ENCODE measurements at regions not wholly inside any gene's neighbourhood (a gene's known extent, or its start where the extent isn't known, plus 50 kb on each side); places are given as distances from the start of the nearest gene placed in this dataset.
"Not testable (repeated sequence)": the region's sequence is repeated elsewhere in the genome, so short reads cannot be mapped to it uniquely, and the experiment has no call there.

DNA sequence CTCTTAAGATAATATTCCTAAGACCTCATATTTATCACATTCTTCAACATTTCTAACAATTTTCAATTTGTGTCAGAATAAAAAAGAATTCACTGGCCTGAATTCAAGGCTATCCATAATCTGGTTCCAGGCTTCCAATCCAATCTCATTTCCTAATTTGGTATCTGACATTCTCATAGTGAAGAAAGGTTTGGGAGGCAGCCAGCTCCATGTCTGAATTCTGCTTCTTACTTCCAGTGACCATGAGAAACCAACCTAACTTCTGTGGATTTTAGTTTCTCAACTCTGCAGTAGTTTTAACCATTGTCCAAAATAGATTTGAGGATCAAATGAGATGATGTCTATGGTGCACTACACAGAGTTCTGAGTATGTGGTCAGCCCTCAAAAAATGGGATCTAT lies 439.1 kb upstream of the GCFC2 start:
- TF ChIP-seq, protein P1, sequence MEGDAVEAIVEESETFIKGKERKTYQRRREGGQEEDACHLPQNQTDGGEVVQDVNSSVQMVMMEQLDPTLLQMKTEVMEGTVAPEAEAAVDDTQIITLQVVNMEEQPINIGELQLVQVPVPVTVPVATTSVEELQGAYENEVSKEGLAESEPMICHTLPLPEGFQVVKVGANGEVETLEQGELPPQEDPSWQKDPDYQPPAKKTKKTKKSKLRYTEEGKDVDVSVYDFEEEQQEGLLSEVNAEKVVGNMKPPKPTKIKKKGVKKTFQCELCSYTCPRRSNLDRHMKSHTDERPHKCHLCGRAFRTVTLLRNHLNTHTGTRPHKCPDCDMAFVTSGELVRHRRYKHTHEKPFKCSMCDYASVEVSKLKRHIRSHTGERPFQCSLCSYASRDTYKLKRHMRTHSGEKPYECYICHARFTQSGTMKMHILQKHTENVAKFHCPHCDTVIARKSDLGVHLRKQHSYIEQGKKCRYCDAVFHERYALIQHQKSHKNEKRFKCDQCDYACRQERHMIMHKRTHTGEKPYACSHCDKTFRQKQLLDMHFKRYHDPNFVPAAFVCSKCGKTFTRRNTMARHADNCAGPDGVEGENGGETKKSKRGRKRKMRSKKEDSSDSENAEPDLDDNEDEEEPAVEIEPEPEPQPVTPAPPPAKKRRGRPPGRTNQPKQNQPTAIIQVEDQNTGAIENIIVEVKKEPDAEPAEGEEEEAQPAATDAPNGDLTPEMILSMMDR (IDR thresholded peaks at IDR 0.05; ENCODE audit: unreplicated experiment) = no peak

DNA sequence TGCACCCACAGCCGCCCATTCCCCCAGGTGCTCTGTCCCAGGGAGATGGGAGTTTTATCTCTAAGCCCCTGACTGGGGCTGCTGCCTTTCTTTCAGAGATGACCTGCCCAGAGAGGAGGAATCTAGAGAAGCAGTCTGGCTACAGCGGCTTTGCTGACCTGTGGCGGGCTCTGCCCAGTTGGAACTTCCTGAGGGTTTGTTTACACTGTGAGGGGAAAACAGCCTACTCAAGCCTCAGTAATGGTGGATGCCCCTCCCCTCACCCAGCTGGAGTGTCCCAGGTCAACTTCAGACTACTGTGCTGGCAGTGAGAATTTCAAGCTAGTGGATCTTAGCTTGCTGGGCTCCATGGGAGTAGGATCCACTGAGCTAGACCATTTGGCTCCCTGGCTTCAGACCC lies 428.6 kb upstream of the GCFC2 start:
- DNase-seq; H3K27me3 Mint-ChIP-seq (ENCODE audit: unreplicated experiment); BruUV-seq (replicated peaks); H3K27ac Mint-ChIP-seq (ENCODE audit: unreplicated experiment); CTCF ChIA-PET; H3K4me3 Mint-ChIP-seq (ENCODE audit: low read depth, unreplicated experiment); intact Hi-C loops (cut with micrococcal nuclease; ENCODE audit: unreplicated experiment); H3K4me1 Mint-ChIP-seq (ENCODE audit: low read depth, unreplicated experiment); H3K36me3 Mint-ChIP-seq (ENCODE audit: insufficient read depth, unreplicated experiment): not testable (repeated sequence)
- H3K9me3 Mint-ChIP-seq (ENCODE audit: low read depth, unreplicated experiment) = peaks cover 17% of the 10 kb centered on the region

More for the DNA sequence above, 439.1 kb upstream of the GCFC2 start:
- intact Hi-C loops (cut with micrococcal nuclease; ENCODE audit: unreplicated experiment) = no loop called here
- H3K9me3 Mint-ChIP-seq (ENCODE audit: low read depth, unreplicated experiment) = peaks cover 15% of the 10 kb centered on the region
- no peak overlapping the region for H3K27ac Mint-ChIP-seq (ENCODE audit: unreplicated experiment)
- no peak for DNase-seq
- no peaks in the 10 kb centered on the region for H3K4me1 Mint-ChIP-seq (ENCODE audit: low read depth, unreplicated experiment)
- no peaks in the 10 kb centered on the region for H3K36me3 Mint-ChIP-seq (ENCODE audit: insufficient read depth, unreplicated experiment)
- no peak overlapping the region for H3K4me3 Mint-ChIP-seq (ENCODE audit: low read depth, unreplicated experiment)
- CTCF ChIA-PET = no interaction called here
- no peaks in the 10 kb centered on the region for H3K27me3 Mint-ChIP-seq (ENCODE audit: unreplicated experiment)
- no TSS peak for BruUV-seq (replicated peaks)

DNA sequence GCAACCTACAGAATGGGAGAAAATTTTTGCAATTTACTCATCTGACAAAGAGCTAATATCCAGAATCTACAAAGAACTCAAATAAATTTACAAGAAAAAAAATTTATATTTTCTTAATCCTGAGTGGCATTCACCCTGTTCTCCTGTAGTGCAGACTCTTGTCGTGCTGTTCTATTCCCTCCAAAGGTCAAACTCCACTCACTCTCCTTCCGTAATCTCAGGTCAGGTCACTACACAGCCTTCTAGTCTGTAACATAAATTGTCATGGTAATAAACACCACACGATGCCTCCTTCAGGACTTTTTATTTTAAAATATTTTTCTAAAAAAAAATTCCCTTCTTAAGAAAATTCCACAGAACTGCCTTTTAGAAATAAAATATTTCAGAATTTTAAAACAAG lies 417.9 kb upstream of the GCFC2 start:
- DNase-seq = no peak
- TF ChIP-seq, protein P1 (IDR thresholded peaks at IDR 0.05; ENCODE audit: unreplicated experiment) = no peak
- H3K27me3 Mint-ChIP-seq (ENCODE audit: unreplicated experiment) = no peaks in the 10 kb centered on the region
- H3K36me3 Mint-ChIP-seq (ENCODE audit: insufficient read depth, unreplicated experiment) = no peaks in the 10 kb centered on the region
- CTCF ChIA-PET = no interaction called here
- no TSS peak for BruUV-seq (replicated peaks)
- no peaks in the 10 kb centered on the region for H3K4me1 Mint-ChIP-seq (ENCODE audit: low read depth, unreplicated experiment)
- intact Hi-C loops (cut with micrococcal nuclease; ENCODE audit: unreplicated experiment) = no loop called here
- no peak overlapping the region for H3K4me3 Mint-ChIP-seq (ENCODE audit: low read depth, unreplicated experiment)
- no peak overlapping the region for H3K27ac Mint-ChIP-seq (ENCODE audit: unreplicated experiment)
- H3K9me3 Mint-ChIP-seq (ENCODE audit: low read depth, unreplicated experiment) = peaks cover 5% of the 10 kb centered on the region

DNA sequence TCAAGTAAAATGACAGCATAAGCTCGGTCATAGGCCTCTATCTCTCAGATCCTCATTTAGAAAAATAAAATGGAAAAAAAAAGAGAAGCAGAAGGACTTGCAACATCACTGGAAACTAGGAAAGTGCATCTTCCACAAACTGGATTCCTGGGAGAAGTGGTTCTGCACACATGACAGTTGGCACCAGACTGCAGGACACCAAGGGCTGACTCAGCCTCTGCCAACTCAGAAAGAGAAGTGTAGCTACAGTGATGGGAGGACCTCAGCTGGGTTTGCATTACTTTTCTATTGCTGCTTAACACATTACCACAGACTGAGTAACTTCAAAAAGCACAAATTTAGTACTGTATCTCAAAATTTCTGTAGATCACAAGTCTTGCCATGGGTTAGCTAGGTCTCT lies 409.5 kb upstream of the GCFC2 start:
- TF ChIP-seq, protein P1 (IDR thresholded peaks at IDR 0.05; ENCODE audit: unreplicated experiment) = no peak
- H3K36me3 Mint-ChIP-seq (ENCODE audit: insufficient read depth, unreplicated experiment) = no peaks in the 10 kb centered on the region
- BruUV-seq (replicated peaks) = no TSS peak
- H3K27ac Mint-ChIP-seq (ENCODE audit: unreplicated experiment) = no peak overlapping the region
- H3K4me1 Mint-ChIP-seq (ENCODE audit: low read depth, unreplicated experiment) = no peaks in the 10 kb centered on the region
- H3K27me3 Mint-ChIP-seq (ENCODE audit: unreplicated experiment) = no peaks in the 10 kb centered on the region
- no peaks in the 10 kb centered on the region for H3K9me3 Mint-ChIP-seq (ENCODE audit: low read depth, unreplicated experiment)
- no peak for DNase-seq
- intact Hi-C loops (cut with micrococcal nuclease; ENCODE audit: unreplicated experiment) = no loop called here
- no peak overlapping the region for H3K4me3 Mint-ChIP-seq (ENCODE audit: low read depth, unreplicated experiment)
- CTCF ChIA-PET = no interaction called here

- TF ChIP-seq, protein P1 (IDR thresholded peaks at IDR 0.05; ENCODE audit: unreplicated experiment) = no peak
- no peaks in the 10 kb centered on the region for H3K27me3 Mint-ChIP-seq (ENCODE audit: unreplicated experiment)
- no peak overlapping the region for H3K4me3 Mint-ChIP-seq (ENCODE audit: low read depth, unreplicated experiment)
- H3K4me1 Mint-ChIP-seq (ENCODE audit: low read depth, unreplicated experiment) = no peaks in the 10 kb centered on the region
- CTCF ChIA-PET = no interaction called here
- peaks cover 5% of the 10 kb centered on the region for H3K9me3 Mint-ChIP-seq (ENCODE audit: low read depth, unreplicated experiment)
- H3K36me3 Mint-ChIP-seq (ENCODE audit: insufficient read depth, unreplicated experiment) = no peaks in the 10 kb centered on the region
- intact Hi-C loops (cut with micrococcal nuclease; ENCODE audit: unreplicated experiment) = no loop called here
- DNase-seq = no peak
- no TSS peak for BruUV-seq (replicated peaks)
- no peak overlapping the region for H3K27ac Mint-ChIP-seq (ENCODE audit: unreplicated experiment)
These were observed 379.0 kb upstream of the GCFC2 start for GRCh38 chr2:76089683-76090082.

All from Calu3 (cell line).